NCI-H446 (cell line): ENCODE measurements at regions not wholly inside any gene's neighbourhood (a gene's known extent, or its start where the extent isn't known, plus 50 kb on each side); places are given as distances from the start of the nearest gene placed in this dataset.
A peak's percentile ranks its signal among the peaks of the same experiment; 100 is the strongest.

Experiments
- DNase-seq, 2 experiments: peaks; one replicate each; lab custom pipeline; 2025; lab: John Stamatoyannopoulos, UW

DNA sequence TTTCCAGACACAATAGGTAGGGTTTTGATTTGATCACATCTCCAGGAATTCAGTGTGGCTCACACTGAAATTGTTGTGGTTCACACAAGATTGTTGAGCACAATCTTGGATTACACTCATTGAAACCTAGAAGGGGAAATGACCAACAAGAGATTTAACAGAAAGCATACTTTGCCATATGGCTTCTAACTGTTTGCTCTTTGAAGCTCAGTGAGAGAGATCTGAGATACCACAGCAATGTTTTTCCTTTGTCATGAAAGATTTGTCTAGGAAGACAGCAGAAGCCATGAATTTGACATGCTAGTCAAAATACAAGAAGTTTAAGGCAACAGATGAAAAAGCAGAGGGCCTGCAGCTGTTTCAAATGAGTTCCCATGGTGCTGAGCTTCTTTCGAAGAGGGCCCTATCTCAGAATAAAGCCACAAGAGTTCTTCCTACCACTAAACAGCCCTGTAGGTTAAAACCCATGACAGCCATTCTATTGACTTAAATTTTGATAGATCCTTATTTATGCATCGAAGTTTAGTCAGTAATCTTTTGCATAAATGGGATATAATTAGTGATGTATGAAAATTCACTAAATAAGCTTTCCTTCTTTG lies 650.4 kb downstream of the LTN1 start:
- no peak for DNase-seq

GRCh38 chr21:28339403-28339802 lies 653.3 kb downstream of the LTN1 start:
- DNase-seq, result no peak

DNA sequence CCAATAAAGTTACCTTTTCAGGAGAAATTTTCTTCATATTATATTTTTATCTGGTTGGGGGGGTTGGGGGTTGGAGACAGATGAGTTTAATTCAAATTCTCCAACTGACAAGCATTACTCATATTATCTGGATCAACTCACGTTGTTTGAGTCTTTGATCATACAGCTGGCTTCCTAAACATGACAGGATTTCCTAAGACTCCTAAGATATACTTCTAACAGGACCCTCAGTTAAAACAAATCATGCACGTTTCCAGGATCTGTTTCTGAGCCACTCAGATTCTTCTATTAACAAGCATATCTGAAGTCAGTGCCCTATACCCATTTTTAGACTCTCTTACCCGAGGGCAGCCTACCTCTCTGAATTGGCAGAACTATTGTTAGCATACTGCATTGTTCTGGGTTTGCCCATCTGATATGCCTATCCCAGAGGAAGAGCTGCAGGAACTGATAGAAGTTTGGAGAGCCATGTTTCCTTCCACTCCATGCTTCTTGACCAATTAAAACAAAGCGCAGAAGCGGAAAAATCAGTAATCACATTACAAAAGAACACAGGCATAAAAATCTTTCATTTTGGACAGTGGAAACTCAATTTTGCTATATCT lies 653.9 kb downstream of the LTN1 start:
- DNase-seq, result no peak

GRCh38 chr21:28337315-28337714 lies 655.4 kb downstream of the LTN1 start:
- DNase-seq, result peak in 1 of 2 experiments; percentile 70

DNA sequence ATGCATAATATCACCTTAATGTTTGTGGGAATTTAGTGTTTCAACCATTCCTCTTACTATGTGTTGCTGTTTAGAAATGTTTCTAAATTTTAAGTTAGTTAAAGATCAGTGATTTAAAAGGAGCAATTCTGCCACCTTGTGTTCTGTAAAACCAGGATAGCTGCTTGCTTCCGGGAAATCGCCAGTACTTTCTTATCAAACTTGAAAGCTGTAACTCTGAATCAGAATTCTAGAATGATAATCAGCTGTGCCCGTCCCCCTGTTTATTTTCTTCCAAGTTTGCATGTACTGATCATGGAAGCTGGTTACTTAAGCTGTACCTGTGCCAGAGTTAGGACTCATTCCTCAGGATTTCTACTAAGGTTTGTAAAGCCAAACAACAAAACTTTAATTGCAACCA lies 656.4 kb downstream of the LTN1 start:
- peak; percentile 36 to 63 for DNase-seq

DNA sequence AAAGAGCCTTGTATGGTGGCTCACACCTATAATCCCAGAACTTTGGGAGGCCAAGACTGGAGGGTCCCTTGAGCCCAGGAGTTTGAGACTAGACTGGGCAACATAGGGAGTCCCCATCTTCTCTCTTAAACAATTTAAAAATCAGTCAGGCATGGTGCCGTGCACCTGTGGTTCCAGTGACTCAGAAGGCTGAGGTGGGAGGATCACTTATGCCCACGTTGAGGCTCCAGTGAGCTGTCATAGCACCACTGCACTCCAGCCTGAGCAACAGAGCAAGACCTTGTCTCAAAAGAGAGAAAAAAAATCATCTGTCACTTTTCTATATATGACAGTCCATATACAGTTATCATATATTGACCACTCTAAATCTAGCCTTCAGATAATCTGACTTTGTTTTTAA lies 658.3 kb downstream of the LTN1 start:
- no peak for DNase-seq

DNA sequence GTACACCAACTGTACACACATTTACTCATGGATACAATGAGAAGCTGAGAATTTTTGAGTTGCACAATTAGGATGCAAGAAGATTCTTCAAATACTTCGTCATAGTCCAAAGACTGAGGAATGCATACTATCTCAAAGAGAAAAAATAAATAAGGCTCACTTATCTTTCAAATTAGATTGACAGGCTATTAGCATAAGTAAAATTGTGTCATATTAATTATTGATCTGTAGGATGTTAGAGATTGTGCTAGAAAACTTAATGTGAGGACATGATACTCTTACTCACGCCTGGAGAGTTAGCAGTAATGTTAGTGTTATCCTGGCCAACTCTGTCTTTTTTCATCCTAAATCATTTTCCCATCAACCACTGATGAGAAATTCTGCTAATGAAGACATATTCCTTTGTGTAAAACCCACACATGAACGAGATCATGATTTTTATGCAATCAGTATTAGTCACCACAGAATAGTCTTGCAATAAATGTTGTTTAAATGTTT lies 659.0 kb downstream of the LTN1 start:
- DNase-seq, result no peak

DNA sequence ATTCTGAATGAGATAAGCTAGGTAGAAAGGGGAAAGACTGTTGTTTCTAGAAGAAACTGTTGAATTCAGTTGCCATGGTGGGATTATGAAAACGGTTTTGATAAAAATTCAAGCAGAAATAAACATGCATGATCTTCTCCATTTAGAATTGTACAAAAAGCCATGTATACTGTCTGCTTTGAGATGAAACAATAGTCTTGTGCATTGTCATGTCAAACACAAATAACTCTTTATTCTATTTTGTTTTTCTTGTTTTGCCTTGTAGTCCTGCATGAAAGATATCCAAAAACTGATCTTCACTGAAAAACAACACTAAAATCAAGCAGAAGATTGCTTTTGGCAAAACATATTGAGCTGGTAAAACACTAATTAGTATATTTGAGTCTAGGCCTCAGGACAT lies 659.9 kb downstream of the LTN1 start:
- no peak for DNase-seq

- no peak for DNase-seq
Observed at GRCh38 chr21:28325618-28326017, 667.1 kb downstream of the LTN1 start.

GRCh38 chr21:28324690-28325089 lies 668.0 kb downstream of the LTN1 start:
- no peak for DNase-seq

DNA sequence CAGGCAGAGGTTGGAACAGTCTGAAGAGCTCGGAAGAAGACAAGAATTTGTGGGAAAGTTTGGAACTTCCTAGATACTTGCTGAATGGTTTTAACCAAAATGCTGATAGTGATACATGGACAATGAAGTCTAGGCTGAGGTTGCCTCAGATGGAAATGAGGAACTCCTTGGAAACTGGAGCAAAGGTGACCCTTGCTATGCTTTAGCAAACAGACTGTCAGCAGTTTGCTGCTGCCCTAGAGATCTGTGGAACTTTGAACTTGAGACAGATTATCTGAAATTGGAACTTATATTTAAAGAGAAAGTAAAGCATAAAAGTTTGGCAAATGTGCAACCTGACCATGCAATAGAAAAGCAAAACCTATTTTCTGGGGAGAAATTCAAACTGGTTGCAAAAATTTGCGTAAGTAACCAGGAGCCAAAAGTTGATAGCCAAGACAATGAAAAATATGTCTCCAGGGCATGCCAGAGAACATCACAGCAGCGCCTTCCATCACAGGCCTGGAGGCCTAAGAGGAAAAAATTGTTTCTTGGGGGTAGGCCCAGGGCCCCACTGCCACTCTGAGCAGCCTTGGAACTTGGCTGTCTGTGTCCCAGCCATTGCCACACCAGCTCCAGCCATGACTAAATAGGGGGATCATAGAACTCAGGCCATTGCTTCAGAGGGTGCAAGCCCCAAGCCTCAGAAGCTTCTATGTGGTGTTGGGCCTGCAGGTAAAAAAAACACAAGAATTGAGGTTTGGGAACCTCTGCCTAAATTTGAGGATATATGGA lies 675.3 kb downstream of the LTN1 start:
- DNase-seq, result no peak

- no peak for DNase-seq
Observed at GRCh38 chr21:28311411-28312190, 681.1 kb downstream of the LTN1 start.

- no peak for DNase-seq
Observed at GRCh38 chr21:28310711-28311110, 682.0 kb downstream of the LTN1 start.

- no peak for DNase-seq
Observed at GRCh38 chr21:28310171-28310685, 682.4 kb downstream of the LTN1 start.

DNA sequence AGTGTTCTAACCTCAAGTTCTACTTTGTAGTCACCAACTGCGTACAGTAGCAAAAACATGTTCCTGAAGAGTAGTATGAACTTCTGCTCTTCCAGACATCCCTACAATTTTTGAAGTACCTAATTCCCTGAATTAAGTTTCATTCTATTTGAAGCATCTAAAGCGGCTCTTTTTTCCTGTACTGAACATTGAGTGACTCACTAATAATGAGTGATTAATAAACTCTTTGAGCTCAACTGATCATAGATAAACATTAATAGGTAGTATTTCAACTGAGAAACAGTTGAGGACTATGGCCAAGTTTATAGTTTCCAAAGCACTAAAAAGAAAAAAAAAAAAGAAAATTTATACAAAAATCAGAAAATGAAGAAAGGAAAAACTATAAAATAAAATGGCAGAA lies 683.1 kb downstream of the LTN1 start:
- DNase-seq, result no peak

GRCh38 chr21:28308516-28308915 lies 684.2 kb downstream of the LTN1 start:
- no peak for DNase-seq

DNA sequence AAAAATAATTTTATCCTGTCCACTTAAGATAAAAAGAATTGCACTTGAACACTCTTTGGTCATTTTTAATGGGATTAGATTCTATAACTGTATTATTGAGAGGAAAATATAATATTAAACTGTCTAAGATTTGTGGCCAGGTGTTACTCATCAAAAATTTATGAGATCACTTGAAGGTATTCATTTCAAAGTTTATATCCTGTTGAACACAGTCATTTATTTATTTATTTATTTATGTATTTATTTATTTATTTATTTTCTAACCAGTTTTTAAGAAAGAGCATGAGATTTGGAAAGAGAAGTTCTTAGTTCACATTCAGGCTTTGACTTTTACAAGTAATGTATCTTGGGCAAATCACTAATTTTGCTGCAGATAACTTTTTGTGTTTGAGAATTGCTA lies 692.7 kb downstream of the LTN1 start:
- no peak for DNase-seq

GRCh38 chr21:28298251-28298672 lies 694.4 kb downstream of the LTN1 start:
- DNase-seq, result peak; percentile 15 to 47

GRCh38 chr21:28294051-28294450 lies 698.6 kb downstream of the LTN1 start:
- DNase-seq, result no peak

GRCh38 chr21:28283641-28284490 lies 708.8 kb downstream of the LTN1 start:
- DNase-seq, result peak; percentile 41 to 61

- DNase-seq, result peak in 1 of 2 experiments; percentile 16
Observed at GRCh38 chr21:28282833-28283232, 709.8 kb downstream of the LTN1 start.
